Progenitor cell of endocrine pancreas (in vitro differentiated cells): ENCODE measurements at regions not wholly inside any gene's neighbourhood (a gene's known extent, or its start where the extent isn't known, plus 50 kb on each side); places are given as distances from the start of the nearest gene placed in this dataset.

Experiments used
- DNase-seq: peaks from one replicate; pipeline ENCODE4 v3.0.0; 2021; ENCODE audit warnings: low spot score; ENCODE audit not compliant: unreplicated experiment
- H3K27ac Mint-ChIP-seq: 2 replicates; pipeline ENCODE4 v1.8.0; 2021; ENCODE audit warnings: mild to moderate bottlenecking, moderate library complexity, mixed read lengths
- H3K27me3 Mint-ChIP-seq: 2 replicates; pipeline ENCODE4 v1.8.0; 2021; ENCODE audit warnings: mixed read lengths
- H3K36me3 Mint-ChIP-seq: 2 replicates; pipeline ENCODE4 v1.8.0; 2022; ENCODE audit warnings: mixed read lengths; ENCODE audit not compliant: insufficient read depth
- H3K4me1 Mint-ChIP-seq: 2 replicates; pipeline ENCODE4 v1.8.0; 2021; ENCODE audit warnings: low read depth, mixed read lengths
- H3K4me3 Mint-ChIP-seq: 2 replicates; pipeline ENCODE4 v1.8.0; 2021; ENCODE audit warnings: low read depth, mild to moderate bottlenecking, moderate library complexity, mixed read lengths
- H3K9me3 Mint-ChIP-seq: 2 replicates; pipeline ENCODE4 v1.8.0; 2021; ENCODE audit warnings: low read depth, mixed read lengths
- TF ChIP-seq, protein P1 (sequence below): fragments of 200-600 bp; sonication (generic); IDR thresholded peaks from one replicate; pipeline ENCODE4 v1.5.0; 2021; ENCODE audit warnings: antibody characterized with exemption, mild to moderate bottlenecking; ENCODE audit not compliant: unreplicated experiment

DNA sequence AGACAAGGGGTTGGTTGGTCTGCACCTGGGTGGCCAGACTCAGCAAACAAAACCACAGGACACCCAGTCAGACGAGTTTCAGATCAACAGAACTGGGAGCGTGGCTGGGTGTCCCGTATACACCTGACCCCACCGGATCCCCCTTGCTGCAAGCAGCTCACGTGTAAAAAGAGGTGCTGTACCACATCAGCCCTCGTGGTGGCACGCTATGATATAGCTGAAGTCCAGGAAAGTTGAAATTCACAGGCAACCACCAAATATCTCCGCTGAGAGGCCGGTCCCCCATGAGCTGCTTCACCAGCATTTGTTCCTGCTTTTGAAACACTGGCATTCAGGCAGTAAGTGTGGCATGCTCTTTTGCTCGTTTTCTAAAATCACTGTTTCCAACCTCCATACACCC, 92.3 kb downstream of the TUBA3C start:
- no peak for DNase-seq
- Mint-ChIP-seq H3K4me3 (no peak overlapping the region), H3K36me3 (peaks cover 8% of the 10 kb centered on the region), H3K4me1 (no peaks in the 10 kb centered on the region), H3K9me3 (peaks cover 43% of the 10 kb centered on the region), H3K27me3 (no peaks in the 10 kb centered on the region), H3K27ac (no peak overlapping the region)
- TF ChIP-seq, protein P1, sequence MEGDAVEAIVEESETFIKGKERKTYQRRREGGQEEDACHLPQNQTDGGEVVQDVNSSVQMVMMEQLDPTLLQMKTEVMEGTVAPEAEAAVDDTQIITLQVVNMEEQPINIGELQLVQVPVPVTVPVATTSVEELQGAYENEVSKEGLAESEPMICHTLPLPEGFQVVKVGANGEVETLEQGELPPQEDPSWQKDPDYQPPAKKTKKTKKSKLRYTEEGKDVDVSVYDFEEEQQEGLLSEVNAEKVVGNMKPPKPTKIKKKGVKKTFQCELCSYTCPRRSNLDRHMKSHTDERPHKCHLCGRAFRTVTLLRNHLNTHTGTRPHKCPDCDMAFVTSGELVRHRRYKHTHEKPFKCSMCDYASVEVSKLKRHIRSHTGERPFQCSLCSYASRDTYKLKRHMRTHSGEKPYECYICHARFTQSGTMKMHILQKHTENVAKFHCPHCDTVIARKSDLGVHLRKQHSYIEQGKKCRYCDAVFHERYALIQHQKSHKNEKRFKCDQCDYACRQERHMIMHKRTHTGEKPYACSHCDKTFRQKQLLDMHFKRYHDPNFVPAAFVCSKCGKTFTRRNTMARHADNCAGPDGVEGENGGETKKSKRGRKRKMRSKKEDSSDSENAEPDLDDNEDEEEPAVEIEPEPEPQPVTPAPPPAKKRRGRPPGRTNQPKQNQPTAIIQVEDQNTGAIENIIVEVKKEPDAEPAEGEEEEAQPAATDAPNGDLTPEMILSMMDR, result no peak

GRCh38 chr13:19088416-19088815, 93.2 kb downstream of the TUBA3C start:
- H3K36me3 Mint-ChIP-seq, result peaks cover 8% of the 10 kb centered on the region
- no peak overlapping the region for H3K27ac Mint-ChIP-seq
- TF ChIP-seq, protein P1, result no peak
- DNase-seq, result no peak
- peaks cover 50% of the 10 kb centered on the region for H3K9me3 Mint-ChIP-seq
- H3K27me3 Mint-ChIP-seq, result no peaks in the 10 kb centered on the region
- no peaks in the 10 kb centered on the region for H3K4me1 Mint-ChIP-seq
- H3K4me3 Mint-ChIP-seq, result no peak overlapping the region

GRCh38 chr13:19085876-19086275, 95.7 kb downstream of the TUBA3C start:
- Mint-ChIP-seq H3K27ac (no peak overlapping the region), H3K27me3 (no peaks in the 10 kb centered on the region), H3K36me3 (peaks cover 9% of the 10 kb centered on the region), H3K9me3 (peaks cover 62% of the 10 kb centered on the region), H3K4me1 (no peaks in the 10 kb centered on the region), H3K4me3 (no peak overlapping the region)
- DNase-seq, result no peak
- TF ChIP-seq, protein P1, result no peak

GRCh38 chr13:19085258-19085657, 96.4 kb downstream of the TUBA3C start:
- TF ChIP-seq, protein P1, result no peak
- no peak for DNase-seq
- H3K27ac Mint-ChIP-seq, result no peak overlapping the region
- H3K4me1 Mint-ChIP-seq, result no peaks in the 10 kb centered on the region
- H3K4me3 Mint-ChIP-seq, result no peak overlapping the region
- H3K27me3 Mint-ChIP-seq, result no peaks in the 10 kb centered on the region
- H3K9me3 Mint-ChIP-seq, result peaks cover 67% of the 10 kb centered on the region
- peaks cover 9% of the 10 kb centered on the region for H3K36me3 Mint-ChIP-seq

DNA sequence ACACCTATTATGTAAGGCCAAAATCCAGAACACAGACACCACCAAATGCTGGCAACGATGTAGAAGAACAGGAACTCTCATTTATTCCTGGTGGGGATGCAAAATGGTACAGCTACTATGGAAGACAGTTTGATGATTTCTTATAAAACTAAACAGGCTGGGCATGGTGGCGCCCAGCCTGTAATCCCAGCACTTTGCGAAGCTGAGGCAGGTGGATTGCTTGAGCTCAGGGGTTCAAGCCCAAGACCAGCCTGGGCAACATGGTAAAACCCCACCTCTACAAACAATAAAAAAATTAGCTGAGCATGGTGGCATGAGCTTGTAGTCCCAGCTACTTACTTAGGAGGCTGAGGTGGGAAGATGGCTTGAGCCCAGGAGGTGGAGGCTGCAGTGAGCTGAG, 98.3 kb downstream of the TUBA3C start:
- Mint-ChIP-seq H3K27ac (no peak overlapping the region), H3K4me1 (no peaks in the 10 kb centered on the region), H3K36me3 (peaks cover 11% of the 10 kb centered on the region), H3K4me3 (no peak overlapping the region), H3K27me3 (no peaks in the 10 kb centered on the region), H3K9me3 (peaks cover 63% of the 10 kb centered on the region)
- no peak for DNase-seq
- TF ChIP-seq, protein P1, result no peak

DNA sequence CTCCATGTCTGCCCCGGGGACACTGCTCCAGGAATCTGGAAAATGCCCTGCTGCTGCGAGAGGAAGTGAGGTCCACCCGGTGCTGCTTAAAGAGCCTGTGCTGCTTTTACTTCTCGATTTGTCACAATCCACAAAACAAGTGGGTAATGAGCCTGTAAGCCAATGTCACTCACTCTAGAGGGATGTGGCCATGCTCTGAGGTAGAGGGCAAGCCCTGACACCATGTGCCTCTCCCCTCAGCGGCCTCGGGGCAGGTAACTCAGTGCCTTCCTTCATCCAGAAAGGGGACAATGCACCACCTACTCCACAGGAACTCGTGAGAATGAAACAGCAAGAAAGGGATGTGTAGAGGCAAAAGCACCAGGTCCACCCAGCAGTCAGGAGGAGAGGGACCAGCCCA, 106.2 kb downstream of the TUBA3C start:
- H3K4me3 Mint-ChIP-seq, result no peak overlapping the region
- no peak for DNase-seq
- peaks cover 33% of the 10 kb centered on the region for H3K9me3 Mint-ChIP-seq
- TF ChIP-seq, protein P1, result no peak
- H3K36me3 Mint-ChIP-seq, result peaks cover 10% of the 10 kb centered on the region
- H3K27ac Mint-ChIP-seq, result no peak overlapping the region
- H3K4me1 Mint-ChIP-seq, result no peaks in the 10 kb centered on the region
- H3K27me3 Mint-ChIP-seq, result no peaks in the 10 kb centered on the region
